ENCODE measurements at regions not wholly inside any gene's neighbourhood (a gene's known extent, or its start where the extent isn't known, plus 50 kb on each side); places are given as distances from the start of the nearest gene placed in this dataset.

DNA sequence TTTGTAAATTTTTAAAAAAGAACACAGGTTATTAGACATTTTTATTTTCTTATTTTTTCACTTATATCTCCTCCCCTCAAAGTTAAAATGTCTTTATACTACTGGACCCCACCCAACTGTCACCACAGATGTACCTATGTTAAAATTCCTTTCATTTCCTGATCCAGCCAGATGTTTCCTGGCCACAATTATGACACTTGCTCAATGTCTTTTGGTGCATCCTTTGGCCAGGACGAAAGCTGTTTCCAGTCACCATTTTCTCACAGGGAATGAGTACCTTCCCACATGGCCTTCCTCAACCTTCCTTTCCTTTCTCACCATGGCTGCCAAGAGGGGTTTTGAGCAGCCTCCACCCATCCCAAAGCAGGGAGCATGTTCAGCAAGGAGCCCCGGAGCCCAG, 365.7 kb upstream of the MAF start:
- no peaks in the 10 kb centered on the region for H3K27me3 Mint-ChIP-seq (ENCODE audit: low read depth)
- no peak for TF ChIP-seq ZNF219 (CRISPR knock-in tag; IDR thresholded peaks at IDR 0.05; ENCODE audit: borderline replicate concordance)
- POLR2A ChIA-PET: no interaction called here
- no peak overlapping the region for H3K27ac Mint-ChIP-seq
- H3K4me1 Mint-ChIP-seq: peaks cover 25% of the 10 kb centered on the region
- H3K9me3 Mint-ChIP-seq: peaks cover 21% of the 10 kb centered on the region
- ATAC-seq: no peak
- H3K4me3 Mint-ChIP-seq: no peak overlapping the region
- no peaks in the 10 kb centered on the region for H3K36me3 Mint-ChIP-seq
- DNase-seq (ENCODE audit: low spot score): no peak
- CTCF ChIA-PET: no interaction called here

DNA sequence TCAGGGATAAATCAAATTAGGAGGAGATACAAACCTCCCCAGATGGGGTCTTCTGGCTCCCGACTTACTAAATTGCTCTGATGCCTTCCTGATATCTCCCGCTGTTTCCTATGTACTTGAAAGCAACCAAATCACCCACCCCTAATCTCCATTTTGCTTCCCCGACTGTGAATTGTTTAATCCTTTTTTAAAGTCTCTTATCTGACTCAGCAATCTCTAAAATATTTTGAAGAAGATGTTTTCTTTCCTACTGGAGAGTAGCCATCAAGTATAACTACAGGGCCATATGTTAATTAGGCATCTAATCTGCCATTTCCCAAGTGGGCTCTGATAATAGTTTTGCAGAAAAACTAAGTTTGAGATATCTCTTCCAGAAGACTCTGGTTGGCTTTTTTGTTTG, 365.2 kb upstream of the MAF start:
- ATAC-seq: no peak
- H3K9me3 Mint-ChIP-seq: peaks cover 26% of the 10 kb centered on the region
- CTCF ChIA-PET: no interaction called here

DNA sequence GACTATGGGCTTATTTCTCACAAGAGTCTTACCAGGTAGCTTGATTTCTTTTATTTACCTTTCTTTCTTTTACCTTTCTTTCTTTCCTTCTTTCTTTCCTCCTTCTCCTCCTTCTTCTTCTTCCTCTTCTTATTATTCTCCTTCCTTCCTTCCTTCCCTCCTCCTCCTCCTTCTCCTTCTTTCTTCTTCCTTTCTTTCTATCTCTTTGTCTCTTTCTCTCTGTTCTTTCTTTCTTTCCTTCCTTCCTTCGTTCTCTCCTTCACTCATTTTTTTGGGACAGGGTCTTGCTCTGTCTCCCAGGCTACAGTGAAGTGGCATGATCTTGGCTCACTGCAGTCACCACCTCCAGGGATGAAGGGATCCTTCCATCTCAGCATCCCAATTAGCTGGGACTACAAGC, 363.6 kb upstream of the MAF start:
- ATAC-seq: no peak
- H3K4me1 Mint-ChIP-seq: peaks cover 29% of the 10 kb centered on the region
- TF ChIP-seq GTF2I (CRISPR knock-in tag; conservative IDR thresholded peaks at IDR 0.05): no peak
- no peak for TF ChIP-seq ZNF416 (CRISPR knock-in tag; IDR thresholded peaks at IDR 0.05)
- TF ChIP-seq ESRRA (CRISPR knock-in tag; IDR thresholded peaks at IDR 0.05; ENCODE audit: borderline replicate concordance): no peak
- TF ChIP-seq, protein P1, sequence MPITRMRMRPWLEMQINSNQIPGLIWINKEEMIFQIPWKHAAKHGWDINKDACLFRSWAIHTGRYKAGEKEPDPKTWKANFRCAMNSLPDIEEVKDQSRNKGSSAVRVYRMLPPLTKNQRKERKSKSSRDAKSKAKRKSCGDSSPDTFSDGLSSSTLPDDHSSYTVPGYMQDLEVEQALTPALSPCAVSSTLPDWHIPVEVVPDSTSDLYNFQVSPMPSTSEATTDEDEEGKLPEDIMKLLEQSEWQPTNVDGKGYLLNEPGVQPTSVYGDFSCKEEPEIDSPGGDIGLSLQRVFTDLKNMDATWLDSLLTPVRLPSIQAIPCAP (CRISPR knock-in tag; IDR thresholded peaks at IDR 0.05): no peak
- TF ChIP-seq TP53 (CRISPR knock-in tag; IDR thresholded peaks at IDR 0.05): no peak
- no peak for TF ChIP-seq FOXK1 (CRISPR knock-in tag; IDR thresholded peaks at IDR 0.05)
- TF ChIP-seq, protein P2, sequence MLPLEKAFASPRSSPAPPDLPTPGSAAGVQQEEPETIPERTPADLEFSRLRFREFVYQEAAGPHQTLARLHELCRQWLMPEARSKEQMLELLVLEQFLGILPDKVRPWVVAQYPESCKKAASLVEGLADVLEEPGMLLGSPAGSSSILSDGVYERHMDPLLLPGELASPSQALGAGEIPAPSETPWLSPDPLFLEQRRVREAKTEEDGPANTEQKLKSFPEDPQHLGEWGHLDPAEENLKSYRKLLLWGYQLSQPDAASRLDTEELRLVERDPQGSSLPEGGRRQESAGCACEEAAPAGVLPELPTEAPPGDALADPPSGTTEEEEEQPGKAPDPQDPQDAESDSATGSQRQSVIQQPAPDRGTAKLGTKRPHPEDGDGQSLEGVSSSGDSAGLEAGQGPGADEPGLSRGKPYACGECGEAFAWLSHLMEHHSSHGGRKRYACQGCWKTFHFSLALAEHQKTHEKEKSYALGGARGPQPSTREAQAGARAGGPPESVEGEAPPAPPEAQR (CRISPR knock-in tag; IDR thresholded peaks at IDR 0.05): no peak
- TF ChIP-seq SMAD4 (CRISPR knock-in tag; IDR thresholded peaks at IDR 0.05): no peak
- no peak for TF ChIP-seq ZNF317 (CRISPR knock-in tag; IDR thresholded peaks at IDR 0.05; ENCODE audit: borderline replicate concordance, low read depth)
- TF ChIP-seq, protein P3, sequence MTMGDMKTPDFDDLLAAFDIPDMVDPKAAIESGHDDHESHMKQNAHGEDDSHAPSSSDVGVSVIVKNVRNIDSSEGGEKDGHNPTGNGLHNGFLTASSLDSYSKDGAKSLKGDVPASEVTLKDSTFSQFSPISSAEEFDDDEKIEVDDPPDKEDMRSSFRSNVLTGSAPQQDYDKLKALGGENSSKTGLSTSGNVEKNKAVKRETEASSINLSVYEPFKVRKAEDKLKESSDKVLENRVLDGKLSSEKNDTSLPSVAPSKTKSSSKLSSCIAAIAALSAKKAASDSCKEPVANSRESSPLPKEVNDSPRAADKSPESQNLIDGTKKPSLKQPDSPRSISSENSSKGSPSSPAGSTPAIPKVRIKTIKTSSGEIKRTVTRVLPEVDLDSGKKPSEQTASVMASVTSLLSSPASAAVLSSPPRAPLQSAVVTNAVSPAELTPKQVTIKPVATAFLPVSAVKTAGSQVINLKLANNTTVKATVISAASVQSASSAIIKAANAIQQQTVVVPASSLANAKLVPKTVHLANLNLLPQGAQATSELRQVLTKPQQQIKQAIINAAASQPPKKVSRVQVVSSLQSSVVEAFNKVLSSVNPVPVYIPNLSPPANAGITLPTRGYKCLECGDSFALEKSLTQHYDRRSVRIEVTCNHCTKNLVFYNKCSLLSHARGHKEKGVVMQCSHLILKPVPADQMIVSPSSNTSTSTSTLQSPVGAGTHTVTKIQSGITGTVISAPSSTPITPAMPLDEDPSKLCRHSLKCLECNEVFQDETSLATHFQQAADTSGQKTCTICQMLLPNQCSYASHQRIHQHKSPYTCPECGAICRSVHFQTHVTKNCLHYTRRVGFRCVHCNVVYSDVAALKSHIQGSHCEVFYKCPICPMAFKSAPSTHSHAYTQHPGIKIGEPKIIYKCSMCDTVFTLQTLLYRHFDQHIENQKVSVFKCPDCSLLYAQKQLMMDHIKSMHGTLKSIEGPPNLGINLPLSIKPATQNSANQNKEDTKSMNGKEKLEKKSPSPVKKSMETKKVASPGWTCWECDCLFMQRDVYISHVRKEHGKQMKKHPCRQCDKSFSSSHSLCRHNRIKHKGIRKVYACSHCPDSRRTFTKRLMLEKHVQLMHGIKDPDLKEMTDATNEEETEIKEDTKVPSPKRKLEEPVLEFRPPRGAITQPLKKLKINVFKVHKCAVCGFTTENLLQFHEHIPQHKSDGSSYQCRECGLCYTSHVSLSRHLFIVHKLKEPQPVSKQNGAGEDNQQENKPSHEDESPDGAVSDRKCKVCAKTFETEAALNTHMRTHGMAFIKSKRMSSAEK (CRISPR knock-in tag; IDR thresholded peaks at IDR 0.05; ENCODE audit: borderline replicate concordance): no peak
- no peak for TF ChIP-seq NR1H2 (CRISPR knock-in tag; IDR thresholded peaks at IDR 0.05)
- TF ChIP-seq OVOL2 (CRISPR knock-in tag; IDR thresholded peaks at IDR 0.05; ENCODE audit: borderline replicate concordance): no peak
- no peak for TF ChIP-seq EMX1 (CRISPR knock-in tag; IDR thresholded peaks at IDR 0.05)

More for the DNA sequence above, 365.2 kb upstream of the MAF start:
- TF ChIP-seq RORB (CRISPR knock-in tag; IDR thresholded peaks at IDR 0.05) (no peak), ZNF138 (CRISPR knock-in tag; conservative IDR thresholded peaks at IDR 0.05) (no peak), CREM (CRISPR knock-in tag; IDR thresholded peaks at IDR 0.05) (no peak), GABPB1 (CRISPR knock-in tag; IDR thresholded peaks at IDR 0.05) (no peak), ZBTB21 (CRISPR knock-in tag; IDR thresholded peaks at IDR 0.05; ENCODE audit: borderline replicate concordance) (no peak), ZNF232 (CRISPR knock-in tag; IDR thresholded peaks at IDR 0.05) (no peak), TCF7 (CRISPR knock-in tag; IDR thresholded peaks at IDR 0.05; ENCODE audit: low read depth) (no peak)
- TF ChIP-seq, protein P4, sequence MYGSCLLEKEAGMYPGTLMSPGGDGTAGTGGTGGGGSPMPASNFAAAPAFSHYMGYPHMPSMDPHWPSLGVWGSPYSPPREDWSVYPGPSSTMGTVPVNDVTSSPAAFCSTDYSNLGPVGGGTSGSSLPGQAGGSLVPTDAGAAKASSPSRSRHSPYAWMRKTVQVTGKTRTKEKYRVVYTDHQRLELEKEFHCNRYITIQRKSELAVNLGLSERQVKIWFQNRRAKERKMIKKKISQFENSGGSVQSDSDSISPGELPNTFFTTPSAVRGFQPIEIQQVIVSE (CRISPR knock-in tag; IDR thresholded peaks at IDR 0.05; ENCODE audit: borderline replicate concordance): no peak
- TF ChIP-seq, protein P5, sequence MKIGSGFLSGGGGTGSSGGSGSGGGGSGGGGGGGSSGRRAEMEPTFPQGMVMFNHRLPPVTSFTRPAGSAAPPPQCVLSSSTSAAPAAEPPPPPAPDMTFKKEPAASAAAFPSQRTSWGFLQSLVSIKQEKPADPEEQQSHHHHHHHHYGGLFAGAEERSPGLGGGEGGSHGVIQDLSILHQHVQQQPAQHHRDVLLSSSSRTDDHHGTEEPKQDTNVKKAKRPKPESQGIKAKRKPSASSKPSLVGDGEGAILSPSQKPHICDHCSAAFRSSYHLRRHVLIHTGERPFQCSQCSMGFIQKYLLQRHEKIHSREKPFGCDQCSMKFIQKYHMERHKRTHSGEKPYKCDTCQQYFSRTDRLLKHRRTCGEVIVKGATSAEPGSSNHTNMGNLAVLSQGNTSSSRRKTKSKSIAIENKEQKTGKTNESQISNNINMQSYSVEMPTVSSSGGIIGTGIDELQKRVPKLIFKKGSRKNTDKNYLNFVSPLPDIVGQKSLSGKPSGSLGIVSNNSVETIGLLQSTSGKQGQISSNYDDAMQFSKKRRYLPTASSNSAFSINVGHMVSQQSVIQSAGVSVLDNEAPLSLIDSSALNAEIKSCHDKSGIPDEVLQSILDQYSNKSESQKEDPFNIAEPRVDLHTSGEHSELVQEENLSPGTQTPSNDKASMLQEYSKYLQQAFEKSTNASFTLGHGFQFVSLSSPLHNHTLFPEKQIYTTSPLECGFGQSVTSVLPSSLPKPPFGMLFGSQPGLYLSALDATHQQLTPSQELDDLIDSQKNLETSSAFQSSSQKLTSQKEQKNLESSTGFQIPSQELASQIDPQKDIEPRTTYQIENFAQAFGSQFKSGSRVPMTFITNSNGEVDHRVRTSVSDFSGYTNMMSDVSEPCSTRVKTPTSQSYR (CRISPR knock-in tag; IDR thresholded peaks at IDR 0.05): no peak
- TF ChIP-seq, protein P6, sequence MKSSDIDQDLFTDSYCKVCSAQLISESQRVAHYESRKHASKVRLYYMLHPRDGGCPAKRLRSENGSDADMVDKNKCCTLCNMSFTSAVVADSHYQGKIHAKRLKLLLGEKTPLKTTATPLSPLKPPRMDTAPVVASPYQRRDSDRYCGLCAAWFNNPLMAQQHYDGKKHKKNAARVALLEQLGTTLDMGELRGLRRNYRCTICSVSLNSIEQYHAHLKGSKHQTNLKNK (CRISPR knock-in tag; IDR thresholded peaks at IDR 0.05): no peak
- TF ChIP-seq, protein P7, sequence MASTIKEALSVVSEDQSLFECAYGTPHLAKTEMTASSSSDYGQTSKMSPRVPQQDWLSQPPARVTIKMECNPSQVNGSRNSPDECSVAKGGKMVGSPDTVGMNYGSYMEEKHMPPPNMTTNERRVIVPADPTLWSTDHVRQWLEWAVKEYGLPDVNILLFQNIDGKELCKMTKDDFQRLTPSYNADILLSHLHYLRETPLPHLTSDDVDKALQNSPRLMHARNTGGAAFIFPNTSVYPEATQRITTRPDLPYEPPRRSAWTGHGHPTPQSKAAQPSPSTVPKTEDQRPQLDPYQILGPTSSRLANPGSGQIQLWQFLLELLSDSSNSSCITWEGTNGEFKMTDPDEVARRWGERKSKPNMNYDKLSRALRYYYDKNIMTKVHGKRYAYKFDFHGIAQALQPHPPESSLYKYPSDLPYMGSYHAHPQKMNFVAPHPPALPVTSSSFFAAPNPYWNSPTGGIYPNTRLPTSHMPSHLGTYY (CRISPR knock-in tag; IDR thresholded peaks at IDR 0.05): no peak
- Mint-ChIP-seq H3K27ac (no peak overlapping the region), H3K4me3 (no peak overlapping the region), H3K36me3 (no peaks in the 10 kb centered on the region), H3K27me3 (ENCODE audit: low read depth) (no peaks in the 10 kb centered on the region), H3K4me1 (peaks cover 25% of the 10 kb centered on the region)
- DNase-seq (ENCODE audit: low spot score): no peak
- POLR2A ChIA-PET: no interaction called here

More for the DNA sequence above, 363.6 kb upstream of the MAF start:
- Mint-ChIP-seq H3K27ac (peak overlapping the region; percentile 21; the same call in 1 of the 2 replicates), H3K4me3 (no peak overlapping the region), H3K36me3 (no peaks in the 10 kb centered on the region), H3K9me3 (peaks cover 30% of the 10 kb centered on the region), H3K27me3 (ENCODE audit: low read depth) (no peaks in the 10 kb centered on the region)
- ChIA-PET POLR2A (no interaction called here), CTCF (no interaction called here)
- DNase-seq (ENCODE audit: low spot score): no peak

All from WTC11 (cell line).